Nephron progenitor cell (in vitro differentiated cells): ENCODE measurements at regions not wholly inside any gene's neighbourhood (a gene's known extent, or its start where the extent isn't known, plus 50 kb on each side); places are given as distances from the start of the nearest gene placed in this dataset.

Experiments used
- DNase-seq: peaks from one replicate; pipeline ENCODE4 v3.0.0; 2021
- H3K27ac Mint-ChIP-seq: 2 replicates; pipeline ENCODE4 v1.8.0; 2021; ENCODE audit warnings: mild to moderate bottlenecking, moderate library complexity, mixed read lengths
- H3K27me3 Mint-ChIP-seq: 2 replicates; pipeline ENCODE4 v1.8.0; 2021; ENCODE audit warnings: mild to moderate bottlenecking, low read depth, mixed read lengths; ENCODE audit not compliant: poor library complexity
- H3K36me3 Mint-ChIP-seq: 2 replicates; pipeline ENCODE4 v1.8.0; 2021; ENCODE audit warnings: low read depth, mixed read lengths
- H3K4me1 Mint-ChIP-seq: 2 replicates; pipeline ENCODE4 v1.8.0; 2021; ENCODE audit warnings: mixed read lengths
- H3K4me3 Mint-ChIP-seq: 2 replicates; pipeline ENCODE4 v1.8.0; 2021; ENCODE audit warnings: mild to moderate bottlenecking, moderate library complexity, mixed read lengths
- H3K9me3 Mint-ChIP-seq: 2 replicates; pipeline ENCODE4 v1.8.0; 2021; ENCODE audit warnings: mild to moderate bottlenecking, moderate library complexity, mixed read lengths
- TF ChIP-seq, protein P1 (sequence below): fragments of 200-600 bp; sonication (generic); IDR thresholded peaks from 2 replicates; pipeline ENCODE4 v1.5.0; 2021; ENCODE audit warnings: antibody characterized with exemption

DNA sequence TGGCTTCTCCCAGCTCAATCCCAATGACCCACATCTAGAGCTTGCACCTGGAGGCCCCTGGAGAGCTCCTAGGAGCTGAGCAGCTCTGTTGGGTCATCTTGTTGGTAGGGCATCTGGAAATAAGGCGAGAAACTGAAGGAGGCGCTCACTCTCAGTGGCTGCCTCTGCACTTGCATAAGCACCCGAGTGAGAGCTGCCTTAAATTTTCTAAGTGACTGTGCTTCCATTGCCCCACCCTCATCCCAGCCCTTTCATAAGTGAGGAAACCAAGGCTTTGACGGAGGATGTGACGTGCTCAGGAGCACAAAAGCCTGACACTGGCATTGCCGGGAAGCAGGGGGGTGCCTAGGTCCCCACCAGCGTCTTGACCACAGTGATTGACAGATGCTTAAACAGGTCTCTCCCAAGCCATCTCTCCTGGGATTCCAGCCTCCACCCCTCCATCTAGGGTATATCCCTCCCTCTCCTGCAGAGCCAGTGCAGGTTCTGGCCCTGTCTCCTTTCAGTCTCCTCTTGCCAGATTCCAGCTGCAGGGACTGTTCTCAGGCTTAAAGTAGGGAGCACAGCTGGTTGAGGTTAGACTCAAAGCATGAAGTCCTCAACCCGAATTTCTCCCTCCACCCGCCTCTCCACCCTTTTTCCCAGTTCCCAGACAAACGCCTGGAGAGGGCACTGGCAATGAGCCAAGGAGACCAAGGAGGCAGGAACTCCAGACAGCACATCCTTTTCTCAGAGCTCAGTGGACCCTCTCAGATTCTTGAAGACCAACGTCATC, 113.7 kb downstream of the IRX5 start:
- TF ChIP-seq, protein P1, sequence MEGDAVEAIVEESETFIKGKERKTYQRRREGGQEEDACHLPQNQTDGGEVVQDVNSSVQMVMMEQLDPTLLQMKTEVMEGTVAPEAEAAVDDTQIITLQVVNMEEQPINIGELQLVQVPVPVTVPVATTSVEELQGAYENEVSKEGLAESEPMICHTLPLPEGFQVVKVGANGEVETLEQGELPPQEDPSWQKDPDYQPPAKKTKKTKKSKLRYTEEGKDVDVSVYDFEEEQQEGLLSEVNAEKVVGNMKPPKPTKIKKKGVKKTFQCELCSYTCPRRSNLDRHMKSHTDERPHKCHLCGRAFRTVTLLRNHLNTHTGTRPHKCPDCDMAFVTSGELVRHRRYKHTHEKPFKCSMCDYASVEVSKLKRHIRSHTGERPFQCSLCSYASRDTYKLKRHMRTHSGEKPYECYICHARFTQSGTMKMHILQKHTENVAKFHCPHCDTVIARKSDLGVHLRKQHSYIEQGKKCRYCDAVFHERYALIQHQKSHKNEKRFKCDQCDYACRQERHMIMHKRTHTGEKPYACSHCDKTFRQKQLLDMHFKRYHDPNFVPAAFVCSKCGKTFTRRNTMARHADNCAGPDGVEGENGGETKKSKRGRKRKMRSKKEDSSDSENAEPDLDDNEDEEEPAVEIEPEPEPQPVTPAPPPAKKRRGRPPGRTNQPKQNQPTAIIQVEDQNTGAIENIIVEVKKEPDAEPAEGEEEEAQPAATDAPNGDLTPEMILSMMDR, result no peak
- Mint-ChIP-seq H3K9me3 (no peaks in the 10 kb centered on the region), H3K27me3 (peaks cover 21% of the 10 kb centered on the region), H3K4me1 (peaks cover 17% of the 10 kb centered on the region), H3K27ac (no peak overlapping the region), H3K4me3 (no peak overlapping the region), H3K36me3 (no peaks in the 10 kb centered on the region)
- no peak for DNase-seq

- TF ChIP-seq, protein P1, result no peak
- H3K4me3 Mint-ChIP-seq, result no peak overlapping the region
Measured at GRCh38 chr16:55045329-55045728, 114.7 kb downstream of the IRX5 start.

DNA sequence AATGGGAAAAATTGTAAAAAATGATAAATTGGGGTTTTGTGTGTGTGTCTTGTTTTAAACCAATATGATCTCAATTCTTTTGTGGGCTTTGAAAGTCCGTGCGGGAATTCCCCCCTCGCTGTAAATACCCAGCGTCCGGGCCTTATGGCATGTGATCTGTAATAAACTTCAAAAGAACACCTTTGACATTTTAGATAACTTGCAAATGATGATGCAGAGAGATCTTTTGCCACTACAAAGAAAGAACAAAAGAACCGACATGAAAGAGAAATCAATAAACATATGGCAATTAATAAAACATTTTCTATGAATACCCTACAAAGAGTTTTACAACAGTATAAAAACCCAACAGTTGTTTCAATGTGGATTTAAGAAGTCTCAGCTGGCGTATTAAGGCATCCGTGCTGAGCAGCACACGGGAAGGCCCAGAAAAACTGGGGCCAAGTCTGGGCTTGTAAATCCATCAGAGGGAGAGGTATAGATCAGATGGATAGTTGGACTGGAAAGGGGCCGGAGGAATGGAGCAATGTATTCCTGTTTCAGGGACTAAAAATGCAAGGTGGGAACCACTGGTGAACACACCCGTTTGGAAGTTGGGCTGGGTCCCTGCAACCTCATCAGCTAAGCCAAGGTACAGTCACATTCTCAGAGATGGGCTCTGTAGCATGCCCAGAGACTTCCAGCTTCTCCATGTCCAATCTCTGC, 115.2 kb downstream of the IRX5 start:
- peaks cover 11% of the 10 kb centered on the region for H3K4me1 Mint-ChIP-seq
- no peak overlapping the region for H3K4me3 Mint-ChIP-seq
- H3K36me3 Mint-ChIP-seq, result no peaks in the 10 kb centered on the region
- TF ChIP-seq, protein P1, result no peak
- H3K27me3 Mint-ChIP-seq, result peaks cover 20% of the 10 kb centered on the region
- no peak for DNase-seq
- no peaks in the 10 kb centered on the region for H3K9me3 Mint-ChIP-seq
- no peak overlapping the region for H3K27ac Mint-ChIP-seq

More at GRCh38 chr16:55045329-55045728, 114.7 kb downstream of the IRX5 start:
- DNase-seq, result no peak
- Mint-ChIP-seq H3K4me1 (peaks cover 17% of the 10 kb centered on the region), H3K27ac (no peak overlapping the region), H3K36me3 (no peaks in the 10 kb centered on the region), H3K27me3 (peaks cover 20% of the 10 kb centered on the region), H3K9me3 (no peaks in the 10 kb centered on the region)

DNA sequence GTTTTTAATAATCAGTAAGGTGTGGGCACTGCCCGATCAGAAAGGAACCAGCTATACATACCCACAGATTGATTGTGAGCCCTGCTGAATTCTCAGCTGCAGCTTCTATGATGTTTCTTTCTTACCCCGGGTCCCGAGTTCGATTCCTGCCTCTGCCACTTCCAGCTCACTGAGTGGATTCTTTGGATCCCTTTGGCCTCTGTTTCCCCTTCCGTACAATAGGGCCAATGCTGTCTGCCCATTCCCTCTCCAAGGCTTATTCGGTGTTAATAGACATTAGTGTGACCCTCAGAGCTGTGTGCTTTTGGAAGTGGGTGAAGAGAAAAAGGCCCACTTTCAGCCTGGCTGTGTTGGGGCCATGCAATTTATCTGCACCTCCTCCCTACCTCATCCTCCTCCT, 115.8 kb downstream of the IRX5 start:
- TF ChIP-seq, protein P1, result no peak
- Mint-ChIP-seq H3K27ac (no peak overlapping the region), H3K4me3 (no peak overlapping the region), H3K36me3 (no peaks in the 10 kb centered on the region), H3K4me1 (peaks cover 10% of the 10 kb centered on the region), H3K27me3 (peaks cover 16% of the 10 kb centered on the region), H3K9me3 (no peaks in the 10 kb centered on the region)
- no peak for DNase-seq

DNA sequence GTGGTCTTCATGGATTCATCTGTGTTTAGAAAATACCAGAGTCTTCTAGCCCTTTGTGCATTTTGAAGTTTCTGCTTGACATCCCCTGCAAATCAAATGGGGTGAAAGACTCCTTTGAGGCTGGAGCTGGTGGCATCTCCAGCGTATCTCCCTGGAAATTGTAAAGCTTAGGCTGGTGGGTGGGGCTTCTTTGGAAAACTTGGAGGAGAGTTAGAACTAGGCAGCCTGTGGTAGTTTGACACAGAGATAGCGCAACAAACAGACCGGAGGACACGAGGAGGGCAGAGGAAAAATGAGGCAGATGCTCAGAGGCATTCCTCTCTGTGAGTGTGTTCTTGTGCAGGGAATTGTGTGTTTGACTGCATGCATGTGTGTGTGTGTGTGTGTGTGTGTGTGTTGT, 116.3 kb downstream of the IRX5 start:
- Mint-ChIP-seq H3K4me1 (peaks cover 10% of the 10 kb centered on the region), H3K27me3 (peaks cover 19% of the 10 kb centered on the region), H3K4me3 (no peak overlapping the region), H3K36me3 (no peaks in the 10 kb centered on the region), H3K27ac (no peak overlapping the region), H3K9me3 (no peaks in the 10 kb centered on the region)
- no peak for DNase-seq
- TF ChIP-seq, protein P1, result no peak
